Osteocyte (in vitro differentiated cells): ENCODE measurements at regions not wholly inside any gene's neighbourhood (a gene's known extent, or its start where the extent isn't known, plus 50 kb on each side); places are given as distances from the start of the nearest gene placed in this dataset.

Source experiments
- DNase-seq: peaks from one replicate; pipeline ENCODE4 v3.0.0; 2021; ENCODE audit warnings: mixed read lengths; ENCODE audit not compliant: unreplicated experiment; ENCODE audit errors: extremely low spot score
- H3K27ac Mint-ChIP-seq: one replicate; pipeline ENCODE4 v1.8.0; 2021; ENCODE audit warnings: mild to moderate bottlenecking, mixed read lengths; ENCODE audit not compliant: unreplicated experiment
- H3K27me3 Mint-ChIP-seq: one replicate; pipeline ENCODE4 v1.8.0; 2021; ENCODE audit warnings: mixed read lengths; ENCODE audit not compliant: unreplicated experiment
- H3K36me3 Mint-ChIP-seq: one replicate; pipeline ENCODE4 v1.8.0; 2021; ENCODE audit warnings: mixed read lengths; ENCODE audit not compliant: unreplicated experiment
- H3K4me1 Mint-ChIP-seq: one replicate; pipeline ENCODE4 v1.8.0; 2021; ENCODE audit warnings: mixed read lengths; ENCODE audit not compliant: unreplicated experiment
- H3K4me3 Mint-ChIP-seq: one replicate; pipeline ENCODE4 v1.8.0; 2021; ENCODE audit warnings: mild to moderate bottlenecking, moderate library complexity, mixed read lengths; ENCODE audit not compliant: unreplicated experiment
- H3K9me3 Mint-ChIP-seq: one replicate; pipeline ENCODE4 v1.8.0; 2021; ENCODE audit warnings: mixed read lengths; ENCODE audit not compliant: unreplicated experiment
- TF ChIP-seq, protein P1 (sequence below): fragments of 200-600 bp; sonication (generic); IDR thresholded peaks from 2 replicates; pipeline ENCODE4 v1.5.0; 2021; ENCODE audit warnings: antibody characterized with exemption, mild to moderate bottlenecking, moderate library complexity

DNA sequence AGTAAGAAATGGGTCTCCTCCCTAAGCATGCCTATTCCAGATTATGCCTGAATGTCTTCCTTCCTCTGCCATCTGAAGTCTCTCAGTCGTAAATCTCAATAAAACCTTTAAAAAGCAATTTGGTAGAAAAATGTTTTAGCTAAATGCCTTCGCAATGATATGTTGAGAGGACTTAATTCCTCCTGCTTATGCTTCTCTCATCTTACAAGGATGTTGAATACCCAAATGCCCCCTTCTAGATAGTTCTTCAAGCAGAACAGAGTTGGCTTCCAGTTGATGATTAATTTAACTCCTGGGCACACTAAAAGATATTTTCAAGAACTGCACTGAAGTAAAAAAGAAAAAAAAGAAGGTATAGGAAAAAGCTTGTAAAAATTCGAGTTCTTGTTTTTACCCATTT, 275.0 kb upstream of the SPTLC3 start:
- Mint-ChIP-seq H3K4me3 (no peak overlapping the region), H3K9me3 (peaks cover 12% of the 10 kb centered on the region), H3K36me3 (no peaks in the 10 kb centered on the region), H3K27ac (no peak overlapping the region), H3K4me1 (no peaks in the 10 kb centered on the region), H3K27me3 (no peaks in the 10 kb centered on the region)
- DNase-seq = no peak
- TF ChIP-seq, protein P1, sequence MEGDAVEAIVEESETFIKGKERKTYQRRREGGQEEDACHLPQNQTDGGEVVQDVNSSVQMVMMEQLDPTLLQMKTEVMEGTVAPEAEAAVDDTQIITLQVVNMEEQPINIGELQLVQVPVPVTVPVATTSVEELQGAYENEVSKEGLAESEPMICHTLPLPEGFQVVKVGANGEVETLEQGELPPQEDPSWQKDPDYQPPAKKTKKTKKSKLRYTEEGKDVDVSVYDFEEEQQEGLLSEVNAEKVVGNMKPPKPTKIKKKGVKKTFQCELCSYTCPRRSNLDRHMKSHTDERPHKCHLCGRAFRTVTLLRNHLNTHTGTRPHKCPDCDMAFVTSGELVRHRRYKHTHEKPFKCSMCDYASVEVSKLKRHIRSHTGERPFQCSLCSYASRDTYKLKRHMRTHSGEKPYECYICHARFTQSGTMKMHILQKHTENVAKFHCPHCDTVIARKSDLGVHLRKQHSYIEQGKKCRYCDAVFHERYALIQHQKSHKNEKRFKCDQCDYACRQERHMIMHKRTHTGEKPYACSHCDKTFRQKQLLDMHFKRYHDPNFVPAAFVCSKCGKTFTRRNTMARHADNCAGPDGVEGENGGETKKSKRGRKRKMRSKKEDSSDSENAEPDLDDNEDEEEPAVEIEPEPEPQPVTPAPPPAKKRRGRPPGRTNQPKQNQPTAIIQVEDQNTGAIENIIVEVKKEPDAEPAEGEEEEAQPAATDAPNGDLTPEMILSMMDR = no peak

DNA sequence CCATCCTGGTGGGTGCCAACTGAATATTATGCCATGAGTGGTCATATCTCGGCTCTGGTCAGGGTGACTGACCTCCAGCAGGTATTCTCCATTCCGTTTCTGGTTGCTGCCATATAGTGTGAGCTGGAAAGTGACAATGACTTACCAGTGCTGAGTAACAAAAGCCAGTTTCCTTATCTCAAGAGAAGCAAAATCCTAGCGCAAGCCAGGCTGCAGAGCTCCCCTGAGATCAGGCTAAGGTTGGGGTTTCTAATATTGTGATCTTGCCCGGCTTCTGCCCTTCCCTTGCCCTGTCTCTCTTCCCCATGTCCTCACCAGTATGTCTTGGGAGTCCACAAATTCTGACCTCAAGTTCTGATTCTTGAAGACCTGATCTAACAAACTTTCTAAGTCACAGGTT, 271.3 kb upstream of the SPTLC3 start:
- Mint-ChIP-seq H3K27ac (no peak overlapping the region), H3K4me3 (no peak overlapping the region), H3K27me3 (no peaks in the 10 kb centered on the region), H3K4me1 (no peaks in the 10 kb centered on the region), H3K36me3 (no peaks in the 10 kb centered on the region), H3K9me3 (peaks cover 12% of the 10 kb centered on the region)
- TF ChIP-seq, protein P1 = no peak
- no peak for DNase-seq

DNA sequence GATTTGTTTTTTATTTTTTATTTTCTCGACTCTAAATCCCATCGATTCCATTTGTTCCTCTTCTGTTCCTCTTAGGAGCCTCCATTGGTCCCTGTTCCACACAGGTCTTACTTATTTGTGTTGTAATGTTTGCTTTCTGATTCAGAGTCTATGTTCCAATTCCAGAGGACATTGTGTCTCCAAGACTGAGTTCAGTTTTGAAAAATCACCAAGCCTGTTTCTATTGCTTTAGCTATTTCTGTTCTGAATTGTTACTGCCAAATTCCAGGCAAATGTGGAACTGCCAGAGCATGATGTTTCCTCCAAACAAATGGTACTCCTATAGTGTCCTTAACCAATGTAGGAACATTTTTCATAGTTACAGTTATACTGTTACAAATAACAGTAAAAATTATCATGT, 270.9 kb upstream of the SPTLC3 start:
- H3K4me3 Mint-ChIP-seq = no peak overlapping the region
- no peaks in the 10 kb centered on the region for H3K27me3 Mint-ChIP-seq
- H3K27ac Mint-ChIP-seq = no peak overlapping the region
- TF ChIP-seq, protein P1 = no peak
- H3K4me1 Mint-ChIP-seq = no peaks in the 10 kb centered on the region
- no peak for DNase-seq
- peaks cover 12% of the 10 kb centered on the region for H3K9me3 Mint-ChIP-seq
- H3K36me3 Mint-ChIP-seq = no peaks in the 10 kb centered on the region

DNA sequence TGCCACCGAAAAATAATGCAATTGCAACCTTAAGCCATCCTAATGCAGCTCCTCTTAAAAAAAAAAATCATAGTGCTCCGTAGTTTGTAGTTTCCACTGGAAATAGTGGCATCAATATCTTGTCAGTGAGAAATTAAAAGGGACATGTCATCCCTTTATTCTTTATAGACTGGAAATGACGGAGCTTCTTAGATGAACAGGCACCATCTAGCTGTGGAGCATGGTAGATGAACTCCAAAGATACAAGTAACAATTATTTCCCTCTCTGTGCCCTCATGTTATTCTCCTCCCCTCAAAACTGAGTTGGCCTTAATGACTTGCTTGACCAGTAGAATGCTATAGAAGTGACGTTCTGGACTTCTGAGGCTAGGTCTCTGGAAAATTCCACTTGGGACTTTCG, 268.1 kb upstream of the SPTLC3 start:
- TF ChIP-seq, protein P1 = no peak

DNA sequence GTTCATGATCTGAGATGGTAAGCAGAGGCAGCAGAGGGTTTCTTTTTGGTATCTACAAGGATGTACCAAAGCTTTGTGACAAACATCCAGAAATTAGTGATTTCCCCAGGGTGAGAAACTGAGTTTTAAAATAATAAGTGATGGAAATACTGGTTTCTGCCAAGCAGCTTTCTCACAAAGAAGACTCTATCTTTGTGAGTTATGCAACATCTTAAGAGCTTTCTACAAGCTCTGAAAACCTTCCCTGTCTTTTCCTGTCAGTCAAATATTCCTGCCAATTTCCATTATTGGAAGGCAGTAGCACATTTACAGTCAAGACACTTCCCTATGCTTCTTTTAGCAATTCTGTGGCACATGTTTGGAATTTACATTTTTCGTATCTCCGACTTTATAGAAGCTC, 264.7 kb upstream of the SPTLC3 start:
- no peak overlapping the region for H3K4me3 Mint-ChIP-seq
- H3K36me3 Mint-ChIP-seq = no peaks in the 10 kb centered on the region
- no peak overlapping the region for H3K27ac Mint-ChIP-seq
- H3K27me3 Mint-ChIP-seq = no peaks in the 10 kb centered on the region
- no peaks in the 10 kb centered on the region for H3K4me1 Mint-ChIP-seq
- TF ChIP-seq, protein P1 = no peak
- no peaks in the 10 kb centered on the region for H3K9me3 Mint-ChIP-seq
- no peak for DNase-seq

More for the DNA sequence above, 268.1 kb upstream of the SPTLC3 start:
- DNase-seq = no peak
- no peaks in the 10 kb centered on the region for H3K36me3 Mint-ChIP-seq
- no peaks in the 10 kb centered on the region for H3K27me3 Mint-ChIP-seq
- no peaks in the 10 kb centered on the region for H3K4me1 Mint-ChIP-seq
- H3K27ac Mint-ChIP-seq = no peak overlapping the region
- H3K9me3 Mint-ChIP-seq = no peaks in the 10 kb centered on the region
- no peak overlapping the region for H3K4me3 Mint-ChIP-seq
